Endothelial cell of umbilical vein (primary cell): ENCODE measurements at regions not wholly inside any gene's neighbourhood (a gene's known extent, or its start where the extent isn't known, plus 50 kb on each side); places are given as distances from the start of the nearest gene placed in this dataset.

Experiments used
- BruUV-seq: library from RNA; stranded (reverse); fragments of 400-500 nt; replicated peaks from 2 replicates; lab custom pipeline; 2021; lab: Mats Ljungman, UMichigan
- CTCF ChIA-PET: fragments of 300-600, 350-600 bp; sonication (Branson Sonifier 250); formaldehyde crosslinking; loops from one replicate; lab custom pipeline; 2021; ENCODE audit warnings: antibody characterized with exemption, inconsistent platforms; lab: Charles Lee
- POLR2A ChIA-PET: fragments of 300-600, 350-600 bp; sonication (Branson Sonifier 250); formaldehyde crosslinking; loops from one replicate; lab custom pipeline; 2021; ENCODE audit warnings: antibody characterized with exemption, inconsistent platforms; lab: Charles Lee
- DNase-seq: peaks from one replicate; pipeline ENCODE4 v3.0.0-alpha.2; 2011; ENCODE audit warnings: low read depth, low spot score
- FAIRE-seq: peaks from 2 replicates; lab custom pipeline; 2011; peaks lifted over from hg19 to GRCh38; lab: Jason Lieb, UNC
- H2AFZ ChIP-seq: 2 replicates; pipeline ENCODE4 v1.6.0; 2012; ENCODE audit warnings: low read depth, low read length, control low read depth, inconsistent platforms
- H3K27ac ChIP-seq: 2 replicates; pipeline ENCODE4 v1.5.1; 2011; ENCODE audit warnings: low read depth, mild to moderate bottlenecking, control low read depth, low read length, moderate library complexity; ENCODE audit not compliant: insufficient read depth
- H3K27me3 ChIP-seq, 2 experiments: 2 replicates each; pipeline versions ENCODE4 v1.6.0 to v1.6.1; 2011; ENCODE audit warnings: low read length in 2 of 2, mixed read lengths in 1 of 2; ENCODE audit not compliant: control insufficient read depth in 2 of 2, insufficient read depth in 2 of 2
- H3K36me3 ChIP-seq, 2 experiments: 2 replicates in 1 of 2; 3 replicates in 1 of 2; pipeline ENCODE4 v1.5.1; 2011; ENCODE audit warnings: low read length in 2 of 2, mild to moderate bottlenecking in 1 of 2, moderate library complexity in 1 of 2; ENCODE audit not compliant: control insufficient read depth in 2 of 2, insufficient read depth in 2 of 2; ENCODE audit errors: extremely low read depth in 1 of 2
- H3K4me1 ChIP-seq: 3 replicates; pipeline ENCODE4 v1.5.1; 2011; ENCODE audit warnings: mild to moderate bottlenecking, low read length; ENCODE audit not compliant: control insufficient read depth, insufficient read depth; ENCODE audit errors: extremely low read depth
- H3K4me2 ChIP-seq: 2 replicates; pipeline ENCODE4 v1.6.1; 2011; ENCODE audit warnings: low read length, control low read depth, mixed read lengths; ENCODE audit not compliant: insufficient read depth
- H3K4me3 ChIP-seq, 3 experiments: fragments of 200-600 bp in 1 of 3; sonication (generic), shearing (Covaris generic) in 1 of 3; replicated peaks in 1 of 3; 2 replicates each; pipeline ENCODE4 v1.5.1; 2011 to 2016; ENCODE audit warnings: control low read depth in 3 of 3, low read length in 3 of 3, mild to moderate bottlenecking in 2 of 3, inconsistent platforms in 1 of 3, low read depth in 1 of 3, moderate library complexity in 1 of 3; ENCODE audit not compliant: insufficient read depth in 1 of 3
- H3K79me2 ChIP-seq: 2 replicates; pipeline ENCODE4 v1.6.0; 2012; ENCODE audit warnings: low read length, inconsistent platforms; ENCODE audit not compliant: control insufficient read depth, insufficient read depth
- H3K9ac ChIP-seq: replicated peaks from 2 replicates; pipeline ENCODE3; 2011; ENCODE audit warnings: low read length, control low read depth; ENCODE audit not compliant: insufficient read depth; ENCODE audit errors: extremely low read depth
- H3K9me1 ChIP-seq: replicated peaks from 3 replicates; pipeline ENCODE4 v1.6.0; 2011; ENCODE audit warnings: mild to moderate bottlenecking, low read length; ENCODE audit not compliant: control insufficient read depth, insufficient read depth; ENCODE audit errors: extremely low read depth
- H3K9me3 ChIP-seq: replicated peaks from 2 replicates; pipeline ENCODE4 v1.5.1; 2012; ENCODE audit warnings: low read length, inconsistent platforms; ENCODE audit not compliant: control insufficient read depth, insufficient read depth
- H4K20me1 ChIP-seq: replicated peaks from 2 replicates; pipeline ENCODE3; 2011; ENCODE audit warnings: mild to moderate bottlenecking, low read length; ENCODE audit not compliant: control insufficient read depth, insufficient read depth; ENCODE audit errors: extremely low read depth
- CTCF ChIP-seq, 2 donors: IDR thresholded peaks; 1 replicate in 1 of 2; 2 replicates in 1 of 2; pipeline ENCODE4 v1.5.1; 2011; ENCODE audit warnings: low read length in 2 of 2, mild to moderate bottlenecking in 2 of 2, moderate library complexity in 2 of 2, control low read depth in 1 of 2, inconsistent platforms in 1 of 2, low read depth in 1 of 2; ENCODE audit not compliant: insufficient read depth in 1 of 2; ENCODE audit errors: extremely low read depth in 1 of 2
- EZH2 ChIP-seq: IDR thresholded peaks from 2 replicates; pipeline ENCODE4 v1.6.1; 2012; ENCODE audit warnings: borderline replicate concordance, low read depth, mild to moderate bottlenecking, moderate library complexity, low read length, inconsistent platforms; ENCODE audit not compliant: severe bottlenecking
- FOS ChIP-seq: IDR thresholded peaks from 2 replicates; pipeline ENCODE4 v1.6.1; 2011; ENCODE audit warnings: mild to moderate bottlenecking, low read length, moderate library complexity, borderline replicate concordance; ENCODE audit not compliant: insufficient read depth
- GATA2 ChIP-seq: IDR thresholded peaks from 2 replicates; pipeline ENCODE4 v1.7.0; 2011; ENCODE audit warnings: low read depth, mild to moderate bottlenecking, moderate library complexity, mixed read lengths, low read length; ENCODE audit not compliant: insufficient read length, insufficient read depth
- JUN ChIP-seq: IDR thresholded peaks from 2 replicates; pipeline ENCODE4 v1.6.1; 2011; ENCODE audit warnings: borderline replicate concordance, low read depth; ENCODE audit not compliant: insufficient read length, insufficient read depth
- MAX ChIP-seq: IDR thresholded peaks from 2 replicates; pipeline ENCODE4 v1.6.1; 2011; ENCODE audit not compliant: insufficient read depth, insufficient read length
- MYC ChIP-seq: IDR thresholded peaks from one replicate; pipeline ENCODE4 v1.6.1; 2011; ENCODE audit warnings: mild to moderate bottlenecking, low read depth, low read length
- POLR2A ChIP-seq: IDR thresholded peaks from 2 replicates; pipeline ENCODE4 v1.6.1; 2012; ENCODE audit warnings: low read depth, mild to moderate bottlenecking, control low read depth, low read length
- POLR2AphosphoS5 ChIP-seq: IDR thresholded peaks from 2 replicates; pipeline ENCODE4 v1.6.1; 2012; ENCODE audit warnings: low read depth, mild to moderate bottlenecking, control low read depth, low read length, moderate library complexity; ENCODE audit not compliant: insufficient read depth
- dilution Hi-C: fragments of 300-500 bp; cut with MboI; formaldehyde crosslinking; loops from one replicate; pipeline ENCODE4 v1.15.0; 2019; ENCODE audit warnings: low sequenced_read_pairs; ENCODE audit not compliant: extremely low pct_ligation_motif_present
- intact Hi-C: fragments of 100-400 bp; cut with micrococcal nuclease; formaldehyde crosslinking; loops from one replicate; pipeline ENCODE4 v1.10.0; 2022

- Histone ChIP-seq H3K9me3 (no peaks in the 10 kb centered on the region), H3K4me3 (no peak overlapping the region), H3K4me2 (no peak overlapping the region), H3K4me1 (no peaks in the 10 kb centered on the region), H3K27me3 (no peaks in the 10 kb centered on the region), H3K9ac (no peak overlapping the region), H3K79me2 (no peaks in the 10 kb centered on the region), H3K36me3 (no peaks in the 10 kb centered on the region), H3K27ac (no peak overlapping the region), H2AFZ (no peak overlapping the region), H4K20me1 (no peaks in the 10 kb centered on the region), H3K9me1 (no peaks in the 10 kb centered on the region)
- CTCF ChIA-PET, result no interaction called here
- dilution Hi-C loops, result no loop called here
- POLR2A ChIA-PET, result no interaction called here
- TF ChIP-seq POLR2AphosphoS5 (no peak), GATA2 (no peak), EZH2 (no peak), MYC (no peak), FOS (no peak), JUN (no peak), MAX (no peak), CTCF (IDR thresholded peaks at IDR 0.05; ENCODE audit: extremely low read depth in 1 of 2, insufficient read depth in 1 of 2, low read depth in 1 of 2, low read length in 2 of 2) (no peak), POLR2A (no peak)
- no TSS peak for BruUV-seq
- intact Hi-C loops, result no loop called here
- DNase-seq (no peak), FAIRE-seq (no peak)
Measured at GRCh38 chr15:69908060-69908459, 189.7 kb downstream of the TLE3 start.
